A673 (cell line): ENCODE measurements at regions not wholly inside any gene's neighbourhood (a gene's known extent, or its start where the extent isn't known, plus 50 kb on each side); places are given as distances from the start of the nearest gene placed in this dataset.
A peak's percentile ranks its signal among the peaks of the same experiment; 100 is the strongest.

Source experiments
- BruUV-seq: library from RNA; stranded (reverse); fragments of 400-500 nt; replicated peaks from 2 replicates; lab custom pipeline; 2021; lab: Mats Ljungman, UMichigan
- CTCF ChIA-PET: fragments of 300-600 bp; sonication (Branson Sonifier 250); formaldehyde crosslinking; loops from one replicate; lab custom pipeline; 2022; ENCODE audit warnings: antibody characterized with exemption; lab: Charles Lee
- POLR2A ChIA-PET: fragments of 300-600 bp; sonication (Branson Sonifier 250); formaldehyde crosslinking; loops from one replicate; lab custom pipeline; 2022; ENCODE audit warnings: antibody characterized with exemption; ENCODE audit not compliant: low non-redundant PET; lab: Charles Lee
- DNase-seq: peaks from one replicate; pipeline ENCODE4 v3.0.0-alpha.2; 2015; ENCODE audit warnings: low spot score
- H3K27ac ChIP-seq: fragments of 200-600 bp; sonication (generic); 2 replicates; pipeline ENCODE4 v1.5.1; 2016; ENCODE audit warnings: mixed run types, low read depth, mild to moderate bottlenecking, mixed read lengths, antibody characterized with exemption, low read length; ENCODE audit not compliant: poor library complexity, severe bottlenecking
- H3K27me3 ChIP-seq: fragments of 200-600 bp; sonication (generic); replicated peaks from 2 replicates; pipeline ENCODE4 v1.6.1; 2017; ENCODE audit warnings: mixed run types, low read depth, mild to moderate bottlenecking, mixed read lengths, antibody characterized with exemption, low read length; ENCODE audit not compliant: insufficient read depth, poor library complexity
- H3K36me3 ChIP-seq: fragments of 200-600 bp; sonication (generic); 2 replicates; pipeline ENCODE4 v1.6.1; 2016; ENCODE audit warnings: mixed run types, mild to moderate bottlenecking, mixed read lengths, antibody characterized with exemption, low read length; ENCODE audit not compliant: insufficient read depth, poor library complexity, severe bottlenecking
- H3K4me1 ChIP-seq: fragments of 200-600 bp; sonication (generic); 2 replicates; pipeline ENCODE4 v1.6.1; 2017; ENCODE audit warnings: mixed run types, mild to moderate bottlenecking, mixed read lengths, antibody characterized with exemption, low read length; ENCODE audit not compliant: insufficient read depth, poor library complexity, severe bottlenecking
- H3K4me3 ChIP-seq: fragments of 200-600 bp; sonication (generic); 2 replicates; pipeline ENCODE4 v1.5.1; 2016; ENCODE audit warnings: low read depth, mixed run types, mild to moderate bottlenecking, mixed read lengths, low read length; ENCODE audit not compliant: poor library complexity, severe bottlenecking
- H3K9me3 ChIP-seq: fragments of 200-600 bp; sonication (generic); 2 replicates; pipeline ENCODE4 v1.6.1; 2016; ENCODE audit warnings: mixed run types, low read depth, mild to moderate bottlenecking, mixed read lengths, antibody characterized with exemption, low read length; ENCODE audit not compliant: poor library complexity, severe bottlenecking
- EZH2 ChIP-seq: fragments of 200-600 bp; sonication (generic); IDR thresholded peaks from 2 replicates; pipeline ENCODE4 v1.6.1; 2017; ENCODE audit warnings: borderline replicate concordance, low read depth, mild to moderate bottlenecking, mixed read lengths, antibody characterized with exemption, low read length; ENCODE audit not compliant: poor library complexity, severe bottlenecking
- intact Hi-C: fragments of 100-400 bp; cut with micrococcal nuclease; formaldehyde crosslinking; loops from one replicate; pipeline ENCODE4 v1.10.0; 2022; ENCODE audit not compliant: unreplicated experiment
- TF ChIP-seq, protein P1 (sequence below): fragments of 300-800, 200-600 bp; sonication (generic); conservative IDR thresholded peaks from 2 replicates; pipeline ENCODE4 v1.5.1; 2017; ENCODE audit warnings: low read depth, mild to moderate bottlenecking, antibody characterized with exemption, low read length, moderate library complexity, mixed read lengths

DNA sequence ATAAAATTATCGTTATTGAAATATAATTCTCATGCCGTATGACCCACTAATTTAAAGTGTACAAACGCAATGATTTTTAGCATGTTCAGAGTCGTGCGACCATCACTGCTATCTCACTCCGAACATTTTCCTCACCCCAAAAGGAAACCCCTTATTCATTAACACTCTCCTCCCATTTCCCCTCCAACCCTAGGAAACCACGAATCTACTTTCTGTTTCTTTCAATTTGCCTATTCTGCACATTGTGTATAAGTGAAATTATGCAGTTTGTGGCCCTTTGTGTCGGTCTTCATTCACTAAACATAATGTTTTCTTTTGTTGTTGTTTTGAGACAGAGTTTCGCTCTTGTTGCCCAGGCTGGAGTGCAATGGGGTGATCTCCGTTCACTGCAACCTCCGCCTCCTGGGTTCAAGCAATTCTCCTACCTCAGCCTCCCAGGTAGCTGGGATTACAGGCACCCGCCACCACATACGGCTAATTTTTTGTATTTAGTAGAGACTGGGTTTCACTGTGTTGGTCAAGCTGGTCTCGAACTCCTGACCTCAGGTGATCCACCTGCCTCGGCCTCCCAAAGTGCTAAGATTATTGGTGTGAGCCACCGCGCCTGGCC, 99.7 kb upstream of the ZNF217 start:
- no peaks in the 10 kb centered on the region for H3K27me3 ChIP-seq
- H3K9me3 ChIP-seq, result no peaks in the 10 kb centered on the region
- no peak for TF ChIP-seq EZH2
- TF ChIP-seq, protein P1, sequence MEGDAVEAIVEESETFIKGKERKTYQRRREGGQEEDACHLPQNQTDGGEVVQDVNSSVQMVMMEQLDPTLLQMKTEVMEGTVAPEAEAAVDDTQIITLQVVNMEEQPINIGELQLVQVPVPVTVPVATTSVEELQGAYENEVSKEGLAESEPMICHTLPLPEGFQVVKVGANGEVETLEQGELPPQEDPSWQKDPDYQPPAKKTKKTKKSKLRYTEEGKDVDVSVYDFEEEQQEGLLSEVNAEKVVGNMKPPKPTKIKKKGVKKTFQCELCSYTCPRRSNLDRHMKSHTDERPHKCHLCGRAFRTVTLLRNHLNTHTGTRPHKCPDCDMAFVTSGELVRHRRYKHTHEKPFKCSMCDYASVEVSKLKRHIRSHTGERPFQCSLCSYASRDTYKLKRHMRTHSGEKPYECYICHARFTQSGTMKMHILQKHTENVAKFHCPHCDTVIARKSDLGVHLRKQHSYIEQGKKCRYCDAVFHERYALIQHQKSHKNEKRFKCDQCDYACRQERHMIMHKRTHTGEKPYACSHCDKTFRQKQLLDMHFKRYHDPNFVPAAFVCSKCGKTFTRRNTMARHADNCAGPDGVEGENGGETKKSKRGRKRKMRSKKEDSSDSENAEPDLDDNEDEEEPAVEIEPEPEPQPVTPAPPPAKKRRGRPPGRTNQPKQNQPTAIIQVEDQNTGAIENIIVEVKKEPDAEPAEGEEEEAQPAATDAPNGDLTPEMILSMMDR, result no peak
- no peaks in the 10 kb centered on the region for H3K36me3 ChIP-seq
- BruUV-seq, result no TSS peak
- no peak for DNase-seq
- no peak overlapping the region for H3K4me3 ChIP-seq
- H3K4me1 ChIP-seq, result peaks cover 5% of the 10 kb centered on the region
- CTCF ChIA-PET, result no interaction called here
- intact Hi-C loops, result no loop called here
- H3K27ac ChIP-seq, result no peak overlapping the region
- POLR2A ChIA-PET, result no interaction called here

GRCh38 chr20:53692465-53693067, 98.9 kb upstream of the ZNF217 start:
- intact Hi-C loops, result no loop called here
- Histone ChIP-seq H3K4me1 (peaks cover 5% of the 10 kb centered on the region), H3K27ac (no peak overlapping the region), H3K4me3 (no peak overlapping the region), H3K9me3 (no peaks in the 10 kb centered on the region), H3K27me3 (no peaks in the 10 kb centered on the region), H3K36me3 (no peaks in the 10 kb centered on the region)
- TF ChIP-seq, protein P1, result no peak
- CTCF ChIA-PET, result no interaction called here
- POLR2A ChIA-PET, result no interaction called here
- no TSS peak for BruUV-seq
- DNase-seq, result peak; percentile 26

- POLR2A ChIA-PET, result no interaction called here
- CTCF ChIA-PET, result no interaction called here
- no TSS peak for BruUV-seq
Observed at GRCh38 chr20:53691811-53692192, 98.2 kb upstream of the ZNF217 start.

More at GRCh38 chr20:53691811-53692192, 98.2 kb upstream of the ZNF217 start:
- H3K27me3 ChIP-seq, result no peaks in the 10 kb centered on the region
- DNase-seq, result no peak
- H3K4me1 ChIP-seq, result peaks cover 5% of the 10 kb centered on the region
- H3K4me3 ChIP-seq, result no peak overlapping the region
- no peaks in the 10 kb centered on the region for H3K36me3 ChIP-seq
- no peak for TF ChIP-seq EZH2
- TF ChIP-seq, protein P1, result no peak
- no peak overlapping the region for H3K27ac ChIP-seq
- no peaks in the 10 kb centered on the region for H3K9me3 ChIP-seq
- intact Hi-C loops, result no loop called here
